ENCODE measurements at regions not wholly inside any gene's neighbourhood (a gene's known extent, or its start where the extent isn't known, plus 50 kb on each side); places are given as distances from the start of the nearest gene placed in this dataset.

DNA sequence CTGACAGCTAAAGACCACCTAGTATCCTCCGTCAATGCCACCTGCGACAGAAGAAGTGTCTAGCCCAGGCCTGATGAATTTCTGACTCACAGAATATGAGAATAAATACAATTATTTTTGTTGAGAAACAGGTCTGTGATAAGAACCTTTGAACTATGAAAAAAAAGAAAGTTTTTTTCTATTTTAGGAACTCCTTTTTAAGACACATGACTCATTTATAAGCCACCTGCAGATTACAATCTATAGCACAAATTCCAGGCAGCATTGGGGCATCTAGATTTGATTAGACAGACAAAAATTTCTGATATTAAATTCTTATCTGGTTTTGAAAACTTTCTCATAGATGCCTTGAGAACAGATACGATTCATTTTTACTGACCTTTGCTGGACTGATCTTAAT lies 256.7 kb upstream of the LYZL1 start:
- no peak overlapping the region for H3K27ac Mint-ChIP-seq (ENCODE audit: unreplicated experiment)
- H3K4me3 Mint-ChIP-seq (ENCODE audit: unreplicated experiment), result no peak overlapping the region
- H3K27me3 Mint-ChIP-seq (ENCODE audit: low read depth), result no peaks in the 10 kb centered on the region
- DNase-seq (ENCODE audit: low spot score), result no peak
- TF ChIP-seq, protein P1, sequence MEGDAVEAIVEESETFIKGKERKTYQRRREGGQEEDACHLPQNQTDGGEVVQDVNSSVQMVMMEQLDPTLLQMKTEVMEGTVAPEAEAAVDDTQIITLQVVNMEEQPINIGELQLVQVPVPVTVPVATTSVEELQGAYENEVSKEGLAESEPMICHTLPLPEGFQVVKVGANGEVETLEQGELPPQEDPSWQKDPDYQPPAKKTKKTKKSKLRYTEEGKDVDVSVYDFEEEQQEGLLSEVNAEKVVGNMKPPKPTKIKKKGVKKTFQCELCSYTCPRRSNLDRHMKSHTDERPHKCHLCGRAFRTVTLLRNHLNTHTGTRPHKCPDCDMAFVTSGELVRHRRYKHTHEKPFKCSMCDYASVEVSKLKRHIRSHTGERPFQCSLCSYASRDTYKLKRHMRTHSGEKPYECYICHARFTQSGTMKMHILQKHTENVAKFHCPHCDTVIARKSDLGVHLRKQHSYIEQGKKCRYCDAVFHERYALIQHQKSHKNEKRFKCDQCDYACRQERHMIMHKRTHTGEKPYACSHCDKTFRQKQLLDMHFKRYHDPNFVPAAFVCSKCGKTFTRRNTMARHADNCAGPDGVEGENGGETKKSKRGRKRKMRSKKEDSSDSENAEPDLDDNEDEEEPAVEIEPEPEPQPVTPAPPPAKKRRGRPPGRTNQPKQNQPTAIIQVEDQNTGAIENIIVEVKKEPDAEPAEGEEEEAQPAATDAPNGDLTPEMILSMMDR (IDR thresholded peaks at IDR 0.05), result no peak
- no peaks in the 10 kb centered on the region for H3K36me3 Mint-ChIP-seq (ENCODE audit: low read depth)
- no peaks in the 10 kb centered on the region for H3K9me3 Mint-ChIP-seq (ENCODE audit: low read depth)
- H3K4me1 Mint-ChIP-seq (ENCODE audit: low read depth), result peaks cover 16% of the 10 kb centered on the region

- H3K9me3 Mint-ChIP-seq (ENCODE audit: low read depth), result no peaks in the 10 kb centered on the region
- H3K36me3 Mint-ChIP-seq (ENCODE audit: low read depth), result no peaks in the 10 kb centered on the region
- no peak overlapping the region for H3K27ac Mint-ChIP-seq (ENCODE audit: unreplicated experiment)
- DNase-seq (ENCODE audit: low spot score), result no peak
- H3K27me3 Mint-ChIP-seq (ENCODE audit: low read depth), result no peaks in the 10 kb centered on the region
- H3K4me3 Mint-ChIP-seq (ENCODE audit: unreplicated experiment), result no peak overlapping the region
- TF ChIP-seq, protein P1 (IDR thresholded peaks at IDR 0.05), result no peak
- H3K4me1 Mint-ChIP-seq (ENCODE audit: low read depth), result peaks cover 12% of the 10 kb centered on the region
Observed at GRCh38 chr10:29033311-29033940, 255.4 kb upstream of the LYZL1 start.

GRCh38 chr10:29034592-29034991 lies 254.3 kb upstream of the LYZL1 start:
- TF ChIP-seq, protein P1 (IDR thresholded peaks at IDR 0.05), result no peak
- Mint-ChIP-seq H3K4me3 (ENCODE audit: unreplicated experiment) (no peak overlapping the region), H3K4me1 (ENCODE audit: low read depth) (peaks cover 22% of the 10 kb centered on the region), H3K27me3 (ENCODE audit: low read depth) (no peaks in the 10 kb centered on the region), H3K27ac (ENCODE audit: unreplicated experiment) (no peak overlapping the region), H3K9me3 (ENCODE audit: low read depth) (no peaks in the 10 kb centered on the region), H3K36me3 (ENCODE audit: low read depth) (no peaks in the 10 kb centered on the region)
- DNase-seq (ENCODE audit: low spot score), result no peak

DNA sequence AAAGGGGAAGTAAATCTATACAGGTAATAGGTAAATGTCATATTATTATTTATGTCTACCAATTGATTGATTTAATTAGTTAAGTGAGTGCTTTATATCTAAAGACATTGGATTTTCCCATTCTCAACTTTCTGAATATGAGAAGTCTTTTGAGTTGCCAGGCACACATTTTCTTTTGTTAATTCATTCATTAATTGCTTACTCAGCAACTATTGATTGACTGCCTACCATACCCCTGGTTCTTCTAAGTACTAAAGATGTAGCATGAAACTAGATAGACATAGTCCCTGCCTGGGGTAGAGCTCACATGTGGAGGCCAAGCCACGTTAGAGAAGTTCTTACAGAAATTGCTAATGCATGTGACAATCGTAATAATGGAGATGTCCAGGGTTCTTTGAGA lies 253.1 kb upstream of the LYZL1 start:
- Mint-ChIP-seq H3K36me3 (ENCODE audit: low read depth) (no peaks in the 10 kb centered on the region), H3K27me3 (ENCODE audit: low read depth) (no peaks in the 10 kb centered on the region), H3K9me3 (ENCODE audit: low read depth) (peaks cover 6% of the 10 kb centered on the region), H3K27ac (ENCODE audit: unreplicated experiment) (no peak overlapping the region), H3K4me3 (ENCODE audit: unreplicated experiment) (no peak overlapping the region), H3K4me1 (ENCODE audit: low read depth) (peaks cover 29% of the 10 kb centered on the region)
- no peak for DNase-seq (ENCODE audit: low spot score)
- TF ChIP-seq, protein P1 (IDR thresholded peaks at IDR 0.05), result no peak

DNA sequence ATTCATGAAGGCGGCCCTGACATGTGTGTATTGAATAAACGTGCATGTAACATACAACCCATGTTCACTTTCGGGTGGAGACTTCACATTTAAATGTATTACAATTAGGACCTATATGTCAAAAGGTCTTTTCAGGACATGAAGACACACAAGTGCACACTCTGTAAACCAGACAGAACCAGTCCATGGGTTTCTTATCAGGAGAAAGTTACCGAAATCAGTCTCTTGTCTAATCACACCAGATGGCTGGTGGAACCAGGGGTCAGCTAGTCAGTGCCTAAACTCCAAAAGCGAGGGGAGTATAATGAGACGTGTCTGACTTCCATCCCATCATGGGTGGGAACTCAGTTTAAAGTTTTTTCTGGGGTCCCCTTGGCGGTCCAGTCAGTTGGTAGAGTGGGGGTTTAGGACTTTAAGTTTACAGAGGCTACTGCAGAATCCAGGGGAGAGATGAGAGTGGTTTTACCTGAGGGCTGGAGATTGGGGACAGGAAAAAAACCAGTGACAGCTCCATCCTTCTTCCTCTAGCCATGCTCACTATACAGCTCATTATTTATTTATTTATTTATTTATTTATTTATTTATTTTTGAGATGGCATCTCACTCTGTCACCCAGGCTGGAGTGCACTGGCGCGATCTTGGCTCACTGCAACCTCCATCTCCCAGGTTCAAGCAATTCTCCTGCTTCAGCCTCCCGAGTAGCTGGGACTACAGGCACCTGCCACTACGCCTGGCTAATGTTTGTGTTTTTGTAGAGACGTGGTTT lies 251.3 kb upstream of the LYZL1 start:
- Mint-ChIP-seq H3K4me3 (ENCODE audit: unreplicated experiment) (no peak overlapping the region), H3K27ac (ENCODE audit: unreplicated experiment) (no peak overlapping the region), H3K4me1 (ENCODE audit: low read depth) (peaks cover 32% of the 10 kb centered on the region), H3K27me3 (ENCODE audit: low read depth) (no peaks in the 10 kb centered on the region), H3K36me3 (ENCODE audit: low read depth) (no peaks in the 10 kb centered on the region), H3K9me3 (ENCODE audit: low read depth) (peaks cover 8% of the 10 kb centered on the region)
- TF ChIP-seq, protein P1 (IDR thresholded peaks at IDR 0.05), result no peak
- no peak for DNase-seq (ENCODE audit: low spot score)
